AG20443 (cell line): ENCODE measurements at regions not wholly inside any gene's neighbourhood (a gene's known extent, or its start where the extent isn't known, plus 50 kb on each side); places are given as distances from the start of the nearest gene placed in this dataset.
A peak's percentile ranks its signal among the peaks of the same experiment; 100 is the strongest.

Experiments used
- DNase-seq: peaks from one replicate; pipeline ENCODE4 v3.0.0; 2012; ENCODE audit warnings: low spot score, mixed read lengths

DNA sequence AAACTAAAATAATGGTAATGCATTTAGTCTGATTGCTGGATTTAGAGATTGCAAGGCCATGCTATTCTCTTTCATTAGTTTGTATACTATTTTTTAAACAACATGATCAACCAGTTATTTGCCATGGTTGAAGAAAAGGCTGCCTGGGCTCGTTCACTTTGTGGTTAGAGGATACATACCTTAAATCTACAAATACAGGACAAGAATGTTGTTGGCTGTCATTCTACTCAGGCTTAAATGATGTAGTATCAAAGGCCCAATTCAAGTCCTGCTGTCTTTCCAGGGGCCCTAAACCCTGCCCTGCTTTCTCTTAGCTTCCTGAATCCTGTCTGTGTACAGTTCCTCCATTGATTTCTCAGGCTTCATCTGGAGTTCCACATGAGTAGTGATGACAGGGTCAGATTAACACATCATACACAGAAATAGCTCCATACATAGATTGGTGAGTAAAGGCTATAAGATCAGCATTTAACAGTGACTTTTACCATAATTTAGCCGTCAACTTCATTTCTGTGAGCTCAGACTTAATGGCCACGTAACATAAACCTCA is 114.9 kb upstream of the GPRIN3 start:
- no peak for DNase-seq

DNA sequence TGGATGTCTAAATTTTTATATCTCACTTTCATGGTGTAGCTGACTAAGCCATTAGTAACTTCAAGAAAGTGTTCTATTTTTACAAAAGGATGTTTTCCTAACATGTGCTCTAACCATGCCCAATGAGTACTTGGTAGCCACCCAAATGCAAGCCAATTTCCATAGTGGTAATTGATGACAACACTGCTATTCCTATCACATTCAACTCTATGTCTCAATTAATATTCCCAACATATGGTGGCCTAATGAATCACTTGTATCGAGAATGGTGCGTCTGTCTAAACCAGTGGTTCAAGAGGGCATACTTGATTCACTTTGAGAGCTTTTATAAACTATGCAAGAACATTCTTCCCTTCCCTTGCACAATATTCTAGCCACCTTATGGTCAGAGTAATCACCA is 112.9 kb upstream of the GPRIN3 start:
- no peak for DNase-seq

DNA sequence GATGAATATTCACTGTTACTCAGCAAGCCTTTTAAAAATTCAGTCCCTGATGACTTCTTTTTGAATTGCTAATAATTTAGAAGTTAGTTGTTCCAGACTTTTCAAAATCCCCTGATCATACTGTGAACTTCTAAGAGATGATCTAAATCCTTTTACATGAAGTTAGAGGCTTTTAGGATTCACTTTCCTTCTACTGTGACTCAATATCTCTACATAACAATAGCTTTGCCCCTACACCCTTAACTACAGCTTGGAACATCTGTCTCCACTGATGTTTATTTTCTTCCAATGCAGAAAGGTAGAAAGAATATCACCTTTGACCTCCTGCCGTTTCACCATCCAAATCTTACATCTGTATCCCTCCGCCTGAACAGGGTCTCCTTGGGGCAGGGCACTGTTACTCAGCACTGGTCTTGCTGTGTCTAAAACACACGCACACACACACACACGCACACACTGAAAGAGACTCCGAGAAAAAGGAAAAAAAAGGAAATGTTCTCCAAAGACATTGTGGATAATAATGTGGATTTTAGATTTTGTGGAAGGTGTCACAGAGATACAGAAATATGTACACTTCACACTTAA is 111.6 kb upstream of the GPRIN3 start:
- DNase-seq: no peak

DNA sequence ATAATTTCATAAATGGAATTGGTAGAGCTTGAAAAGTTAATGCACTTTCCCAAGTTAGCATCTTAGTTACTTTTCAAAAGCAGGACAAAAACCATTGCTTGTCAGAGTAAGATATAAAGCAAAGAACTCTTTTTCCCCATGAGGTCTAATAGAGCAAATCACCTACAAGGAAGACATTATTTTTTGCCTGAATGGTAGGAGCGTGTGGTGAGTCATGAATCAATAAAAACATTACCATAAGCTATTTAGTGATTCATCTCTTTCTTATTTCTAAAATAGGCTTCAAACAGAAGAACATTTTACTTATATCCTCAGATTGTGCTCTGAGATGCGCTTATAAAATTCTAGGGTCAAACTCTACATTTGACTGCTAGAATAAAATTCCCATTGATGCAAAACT is 109.4 kb upstream of the GPRIN3 start:
- DNase-seq: no peak

DNA sequence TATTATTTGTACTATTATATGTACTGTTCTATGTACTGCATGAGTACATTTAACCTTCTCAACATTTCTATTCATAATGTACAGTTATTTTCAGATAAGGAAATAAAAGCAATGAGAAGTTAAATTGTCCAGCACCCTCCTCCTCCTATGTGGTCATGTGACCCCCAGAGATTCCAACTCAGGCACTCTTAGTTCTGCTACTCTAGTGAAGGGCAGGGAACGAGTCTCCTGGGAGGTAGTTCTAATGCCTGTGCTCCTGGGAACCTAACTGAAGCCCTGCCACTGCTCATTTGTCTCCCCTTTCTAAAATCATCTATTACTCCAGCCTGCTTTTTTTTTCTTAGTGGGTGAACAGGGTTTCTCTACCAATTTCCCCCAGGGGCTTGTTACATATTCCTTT is 105.9 kb upstream of the GPRIN3 start:
- DNase-seq: no peak

DNA sequence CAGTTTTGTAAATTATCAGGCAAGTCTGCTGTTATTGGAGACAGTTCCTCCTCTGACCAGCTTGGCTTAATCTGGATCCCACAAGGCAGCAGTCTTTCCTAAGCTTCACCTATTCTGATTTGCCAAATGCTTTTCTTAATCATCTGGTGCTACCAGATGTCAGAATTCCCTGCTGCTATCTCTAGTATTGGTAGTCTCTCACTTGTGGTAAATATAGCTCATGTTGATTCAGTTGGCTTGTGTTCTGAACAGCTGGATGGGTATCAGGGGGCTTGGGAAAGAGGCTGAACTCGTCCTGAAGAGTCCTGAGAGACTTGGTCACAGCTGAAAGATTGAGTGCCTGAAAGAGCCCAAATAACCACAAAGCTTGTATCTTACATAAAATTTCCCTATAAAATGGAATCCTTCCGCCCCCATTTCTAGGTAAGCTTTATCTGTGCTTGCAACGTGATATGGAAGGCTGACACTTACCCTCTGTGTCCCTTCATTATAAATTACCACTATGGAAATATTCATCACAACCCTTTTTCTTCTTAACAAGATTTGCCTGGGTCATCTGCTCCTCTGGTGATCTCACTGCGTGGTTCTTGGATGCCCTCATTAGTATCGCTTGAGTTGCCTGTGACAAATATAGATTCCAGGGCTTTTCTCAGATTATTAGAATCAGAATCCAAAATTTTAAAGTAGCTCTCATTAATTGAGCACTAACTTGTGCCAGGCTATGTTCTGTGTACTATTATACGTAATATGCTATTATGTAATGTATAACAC is 104.1 kb upstream of the GPRIN3 start:
- DNase-seq: no peak

DNA sequence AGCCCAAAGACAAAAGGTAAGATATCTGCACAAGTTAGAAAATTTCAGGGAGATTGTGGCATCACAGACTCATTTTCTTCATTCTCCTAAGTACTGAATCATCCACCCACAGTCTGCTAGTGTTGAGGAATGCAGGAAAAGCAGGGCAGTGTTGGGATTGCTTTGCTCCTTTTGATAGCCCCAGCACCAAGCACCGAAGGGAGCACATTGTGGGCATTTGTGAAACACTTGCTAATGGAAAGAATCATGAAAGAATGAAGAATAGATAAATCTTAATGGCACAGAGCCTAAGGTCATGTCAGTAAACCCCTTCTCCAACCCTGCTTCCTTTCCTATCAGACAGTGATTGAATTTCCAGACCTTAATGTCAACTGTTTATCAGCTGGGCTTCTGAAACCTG is 103.1 kb upstream of the GPRIN3 start:
- peak; percentile 60 for DNase-seq

DNA sequence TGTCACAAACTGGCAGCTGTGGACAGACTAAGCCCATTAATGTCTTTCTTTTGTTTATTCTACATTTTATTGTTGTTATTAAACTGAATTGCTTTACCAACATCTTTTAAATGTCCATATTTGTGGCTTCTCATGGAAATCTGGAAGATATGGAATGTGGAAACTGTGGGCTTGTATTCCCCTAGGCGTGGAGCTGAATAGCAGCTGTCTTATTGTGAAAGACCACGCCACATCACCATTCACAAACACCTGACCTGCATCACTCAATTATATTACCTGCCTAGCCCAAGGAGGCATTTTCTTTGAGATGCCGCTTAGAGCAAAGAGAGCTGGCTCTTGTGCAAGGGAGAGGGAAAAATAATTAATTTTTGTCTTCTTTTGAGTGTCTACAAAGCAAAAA is 96.9 kb upstream of the GPRIN3 start:
- no peak for DNase-seq

DNA sequence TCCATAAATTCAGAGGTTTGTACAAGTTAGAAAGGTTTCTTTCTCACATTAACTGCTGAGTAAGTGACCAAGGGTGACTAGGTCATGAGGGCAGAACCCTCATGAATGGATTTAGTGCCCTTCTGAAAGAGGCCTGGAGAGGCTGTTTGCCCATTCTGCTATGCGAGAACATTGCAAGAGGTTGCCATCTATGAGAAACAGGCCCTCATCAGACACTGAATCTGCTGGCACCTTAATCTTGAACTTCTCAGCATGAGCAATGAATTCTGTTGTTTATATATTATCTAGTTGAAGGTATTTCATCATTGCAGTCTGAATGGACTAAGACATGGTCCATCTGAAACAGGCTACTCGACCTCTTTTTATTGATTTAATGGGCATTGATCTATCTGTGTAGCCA is 96.2 kb upstream of the GPRIN3 start:
- no peak for DNase-seq

DNA sequence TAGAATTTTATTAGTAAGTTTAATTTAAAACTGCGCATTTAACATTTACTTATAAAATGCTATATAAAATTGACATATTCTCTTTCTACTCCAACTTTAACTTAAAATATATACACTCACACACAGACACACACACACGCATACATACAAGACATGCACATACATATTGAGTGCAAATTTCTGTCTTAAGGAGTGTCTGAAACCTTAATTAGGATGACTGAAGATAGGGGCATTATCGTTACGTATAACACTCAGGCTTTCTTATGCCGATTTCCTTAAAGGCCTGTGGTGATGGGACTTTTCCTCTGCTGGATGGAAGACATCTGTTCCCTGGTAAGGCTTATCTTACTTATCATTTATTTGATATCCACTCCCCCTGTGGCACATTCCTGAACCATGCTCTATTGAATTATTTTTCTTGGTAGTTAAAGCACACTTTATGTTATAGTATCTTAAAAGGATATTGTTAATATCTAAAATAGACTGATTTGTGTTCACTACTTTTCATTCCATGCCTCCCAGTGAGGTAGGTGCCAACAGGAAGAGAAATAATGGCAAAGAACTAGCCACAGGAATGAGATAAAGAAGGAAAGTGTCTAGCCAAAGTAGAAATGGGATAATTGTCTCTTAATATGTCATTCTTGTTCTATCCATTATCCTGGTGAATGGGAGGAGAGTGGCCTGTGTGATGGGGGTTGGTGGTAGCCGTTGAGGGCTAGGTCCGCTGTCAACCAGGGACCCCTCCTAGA is 92.9 kb upstream of the GPRIN3 start:
- no peak for DNase-seq

DNA sequence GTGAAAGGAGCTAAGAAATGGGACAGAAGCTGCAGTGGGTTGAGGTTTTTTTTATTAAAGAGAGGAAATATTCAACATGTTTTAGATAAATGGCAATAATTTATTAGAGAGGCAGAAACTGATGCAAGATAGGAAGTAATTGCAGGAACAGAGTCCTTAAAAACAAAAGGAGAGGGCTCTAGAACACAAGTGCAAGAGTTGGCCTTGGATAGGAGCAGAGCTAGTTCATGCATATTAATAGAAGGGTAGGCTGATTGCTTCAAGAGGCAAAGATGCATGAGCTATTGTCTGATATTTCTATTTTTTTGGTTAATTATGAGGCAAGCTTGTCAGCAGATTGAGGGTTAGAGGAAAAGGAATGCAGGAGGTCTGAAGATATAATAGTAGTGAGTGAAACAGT is 91.0 kb upstream of the GPRIN3 start:
- no peak for DNase-seq

DNA sequence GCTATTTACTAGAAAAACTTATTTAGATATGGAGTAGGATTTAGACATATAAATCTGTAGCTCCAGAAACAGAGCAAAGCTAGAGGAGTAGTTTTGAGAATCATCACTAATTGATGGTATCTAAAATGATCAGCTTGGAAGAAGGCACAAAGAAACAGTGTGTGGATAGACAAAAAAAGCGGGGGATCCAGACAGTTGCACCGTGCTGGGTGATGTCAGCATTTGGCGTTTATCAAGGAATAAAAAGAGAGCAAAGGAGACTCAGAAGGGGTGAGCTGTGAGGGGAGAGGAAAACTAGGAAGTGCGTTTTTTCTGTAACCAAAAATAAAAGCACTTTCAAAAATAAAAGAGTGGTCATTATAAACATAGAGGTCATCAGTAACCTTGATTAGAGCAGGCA is 90.5 kb upstream of the GPRIN3 start:
- DNase-seq: no peak

DNA sequence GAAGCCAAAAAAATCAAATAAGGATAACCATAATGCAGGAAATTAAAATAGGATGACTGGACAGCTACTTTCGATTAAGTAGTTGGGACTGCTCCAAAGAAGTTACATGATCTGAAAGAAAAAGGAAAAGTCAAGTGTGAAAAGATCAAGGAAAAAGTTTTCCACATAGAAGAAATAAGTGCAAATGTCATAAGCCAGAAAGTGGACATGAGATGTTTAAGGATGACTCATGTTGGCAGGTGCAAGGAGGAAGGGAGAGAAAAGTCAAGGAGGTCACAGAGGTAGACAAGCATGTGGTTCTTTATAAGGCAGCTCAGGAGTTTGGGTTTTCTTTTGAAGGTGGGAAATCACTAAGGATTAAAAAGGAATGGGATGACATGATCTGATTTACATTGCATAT is 89.8 kb upstream of the GPRIN3 start:
- no peak for DNase-seq

DNA sequence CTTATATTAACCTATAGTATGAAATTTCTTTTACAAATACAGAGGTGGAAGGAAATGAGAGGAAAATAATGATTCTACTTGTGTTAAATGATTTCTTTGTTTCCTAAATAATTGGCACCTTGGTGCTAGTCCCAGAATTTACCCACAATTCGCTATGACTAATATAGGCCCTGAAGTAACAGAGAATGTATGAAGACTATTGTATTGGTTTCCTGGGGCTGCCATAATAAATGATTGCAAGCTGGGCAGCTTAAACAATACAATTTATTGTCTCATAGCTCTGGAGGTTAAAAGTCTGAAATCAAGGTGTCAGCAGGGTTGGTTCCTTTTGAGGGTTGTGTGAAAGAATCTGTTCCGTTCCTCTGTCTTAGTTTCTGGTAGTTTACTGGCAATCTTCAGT is 74.8 kb upstream of the GPRIN3 start:
- DNase-seq: no peak

DNA sequence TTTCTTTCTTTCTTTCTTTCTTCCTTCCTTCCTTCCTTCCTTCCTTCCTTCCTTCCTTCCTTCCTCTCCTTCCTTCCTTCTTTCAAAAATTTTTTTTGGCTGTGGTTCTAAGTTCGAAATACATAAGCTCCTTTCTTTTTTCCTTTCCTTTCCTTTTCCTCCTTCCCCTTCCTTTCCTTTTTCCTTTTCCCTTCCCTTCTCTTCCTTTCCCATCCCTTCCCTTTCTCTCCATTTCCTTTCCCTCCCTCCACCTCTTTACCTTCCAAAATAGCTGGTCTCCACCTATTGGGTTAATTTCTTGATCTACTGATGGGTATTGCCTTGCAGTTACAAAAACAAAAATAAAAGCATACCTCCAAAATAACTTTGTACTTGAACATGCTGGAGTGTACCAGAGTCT is 73.4 kb upstream of the GPRIN3 start:
- no peak for DNase-seq

DNA sequence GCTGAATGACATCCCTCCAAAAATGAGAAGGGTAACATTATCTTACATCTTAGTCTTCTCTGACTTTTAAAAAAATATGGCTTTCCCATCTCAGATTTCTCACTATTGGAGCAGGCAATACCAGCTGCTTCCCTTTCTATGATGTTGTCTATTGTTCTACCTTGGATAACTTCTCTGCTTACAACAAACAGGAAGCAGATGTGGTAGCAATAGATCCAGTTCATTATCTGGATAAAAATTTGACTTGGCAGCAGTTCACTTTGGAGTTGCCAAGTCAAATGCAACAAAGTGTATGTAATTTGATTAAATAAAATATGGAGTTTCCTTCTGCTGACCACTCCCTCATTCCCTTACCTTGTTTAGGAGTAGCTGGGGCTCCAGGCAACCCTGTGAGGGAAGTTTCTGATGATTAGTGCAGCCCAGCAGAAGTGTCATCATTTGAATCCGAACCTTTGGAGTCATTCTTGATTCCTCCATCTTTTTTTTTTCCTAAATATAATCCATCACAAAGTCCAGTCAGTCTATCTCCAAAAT is 72.0 kb upstream of the GPRIN3 start:
- no peak for DNase-seq

DNA sequence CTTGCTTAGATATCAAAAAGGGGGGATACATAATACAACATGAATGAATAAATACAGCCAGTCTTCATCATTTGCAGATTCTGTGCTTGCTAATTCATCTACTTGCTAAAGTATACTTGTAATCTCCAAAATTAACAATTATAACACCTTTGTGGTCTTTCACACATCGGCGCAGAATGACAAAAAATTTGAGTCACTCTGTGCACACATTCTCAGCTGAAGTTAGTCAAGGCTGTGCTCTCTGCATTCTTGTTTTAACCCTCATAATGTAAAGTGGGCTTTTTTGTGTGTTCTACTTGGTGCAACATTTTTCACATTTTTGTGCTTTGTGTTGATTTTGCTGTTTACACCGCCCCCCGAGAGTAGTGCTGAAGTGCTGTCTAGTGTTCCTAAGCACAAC is 65.8 kb upstream of the GPRIN3 start:
- DNase-seq: no peak

DNA sequence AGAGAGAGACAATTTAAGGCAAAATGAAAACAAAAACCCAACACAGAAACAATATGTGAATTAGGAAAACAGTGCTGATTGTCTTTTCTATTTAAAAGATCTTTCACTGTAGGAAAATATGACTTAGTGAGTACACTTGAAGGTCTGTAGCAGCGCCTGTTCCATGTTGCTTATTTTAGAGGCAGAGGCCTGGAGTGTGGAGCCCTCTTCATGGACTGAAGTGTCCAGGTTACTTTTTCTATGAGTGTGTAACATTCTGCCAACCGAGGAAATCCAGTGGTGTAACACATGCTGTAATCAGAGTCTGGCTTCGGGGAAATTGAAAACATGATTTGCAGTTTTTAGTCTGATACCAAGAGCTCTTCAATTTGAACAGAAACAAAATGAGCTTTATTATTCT is 64.0 kb upstream of the GPRIN3 start:
- DNase-seq: no peak

DNA sequence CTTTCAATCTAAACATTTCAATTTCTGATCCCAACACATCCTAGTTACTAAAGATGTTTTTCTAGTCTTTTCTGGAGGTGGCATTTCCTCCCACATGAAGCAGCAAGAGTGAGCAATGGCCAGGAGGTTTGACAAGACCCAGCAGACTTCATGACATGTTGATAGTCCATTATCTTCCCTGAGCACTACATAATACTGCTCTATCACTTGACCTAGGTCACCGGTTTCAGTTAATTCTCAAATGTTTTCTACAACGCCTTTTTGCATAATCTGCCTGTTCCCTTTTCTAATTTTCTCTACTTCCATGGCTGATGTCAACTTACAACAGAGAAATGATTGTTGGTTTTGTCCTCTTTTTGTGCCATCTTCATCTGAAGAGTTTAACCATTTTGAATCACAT is 62.0 kb upstream of the GPRIN3 start:
- no peak for DNase-seq

DNA sequence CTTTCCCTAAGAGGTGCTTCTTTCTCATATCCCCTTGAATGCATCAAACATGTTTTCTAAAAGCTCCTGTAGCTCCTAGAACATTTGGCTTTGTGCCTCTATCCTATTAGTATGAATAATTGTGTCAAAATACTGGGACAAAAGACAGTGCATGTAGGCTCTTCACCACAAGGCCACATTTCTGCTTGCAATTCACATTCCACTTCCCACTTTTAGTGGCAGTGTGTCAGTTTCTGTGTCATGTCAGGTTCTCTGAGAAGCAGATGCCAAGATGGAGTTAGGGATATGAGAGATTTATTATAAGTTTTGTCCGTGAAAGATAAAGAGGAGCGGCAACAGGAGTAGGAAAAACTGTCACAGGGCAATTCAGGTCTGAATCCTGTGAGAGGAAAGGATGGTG is 61.3 kb upstream of the GPRIN3 start:
- no peak for DNase-seq

DNA sequence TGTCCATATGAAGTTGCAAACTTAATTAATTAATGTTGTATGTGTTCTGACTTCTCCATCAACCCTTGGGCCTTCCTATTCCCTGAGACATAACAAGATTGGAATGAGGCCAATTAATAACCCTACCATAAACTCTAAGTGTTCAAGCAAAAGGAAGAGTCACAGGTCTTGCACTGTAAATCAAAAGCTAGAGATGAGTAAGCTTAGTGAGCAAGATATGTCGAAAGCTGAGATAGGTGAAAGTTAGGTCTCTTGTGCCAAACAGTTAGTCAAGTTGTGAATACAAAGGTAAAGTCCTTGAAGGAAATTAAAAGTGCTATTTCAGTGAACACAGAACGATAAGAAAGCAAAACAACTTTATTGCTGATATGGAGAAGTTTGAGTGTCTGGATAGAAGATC is 58.2 kb upstream of the GPRIN3 start:
- DNase-seq: no peak

DNA sequence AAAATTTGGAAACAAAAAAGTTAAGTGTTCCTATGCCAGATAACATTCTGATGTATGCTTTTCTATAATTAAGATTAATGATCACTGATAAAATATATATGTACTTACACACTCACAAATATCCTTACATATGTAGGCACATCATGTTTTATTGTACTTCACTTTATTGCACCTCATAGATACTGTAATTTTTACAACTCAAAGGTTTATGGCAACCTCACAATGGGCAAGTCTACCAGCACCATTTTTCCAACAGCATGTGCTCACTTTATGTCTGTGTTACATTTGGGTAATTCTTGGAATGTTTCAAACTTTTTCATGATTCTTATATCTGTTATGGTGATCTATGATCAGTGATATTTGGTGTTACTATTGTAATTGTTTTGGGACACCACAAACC is 57.8 kb upstream of the GPRIN3 start:
- DNase-seq: no peak

DNA sequence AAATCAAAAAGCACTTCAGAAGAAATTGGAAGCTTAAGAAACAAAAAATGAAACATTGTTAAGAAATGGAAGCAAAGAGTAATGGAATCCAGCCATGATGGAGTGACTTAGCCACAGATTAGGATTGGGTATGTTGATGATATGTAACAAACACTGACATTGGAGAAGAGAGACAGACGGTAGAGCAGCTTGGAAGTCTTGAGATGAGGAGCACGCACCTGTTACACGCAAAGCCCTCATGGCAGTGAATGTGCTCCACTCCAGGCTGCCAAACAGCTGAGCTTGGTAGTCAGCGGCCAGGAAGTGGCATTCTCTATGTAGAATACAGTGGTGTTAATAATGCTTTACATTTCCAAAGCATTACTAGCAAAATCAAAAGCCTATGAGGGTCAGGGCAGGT is 56.9 kb upstream of the GPRIN3 start:
- DNase-seq: no peak
